PC-3 (cell line): ENCODE measurements at regions not wholly inside any gene's neighbourhood (a gene's known extent, or its start where the extent isn't known, plus 50 kb on each side); places are given as distances from the start of the nearest gene placed in this dataset.

ENCODE experiments used
- ATAC-seq: fragments of 200-7000 bp; cut with Tn5 transposase; 2 replicates; pipeline ENCODE4 v1.9.1; 2020; ENCODE audit warnings: mild to moderate bottlenecking, moderate library complexity
- BruUV-seq: library from RNA; stranded (reverse); fragments of 400-500 nt; replicated peaks from 2 replicates; lab custom pipeline; 2021; lab: Mats Ljungman, UMichigan
- CTCF ChIA-PET: fragments of 300-600 bp; sonication (Branson Sonifier 250); formaldehyde crosslinking; loops from one replicate; lab custom pipeline; 2022; ENCODE audit warnings: antibody characterized with exemption; lab: Charles Lee
- POLR2A ChIA-PET: fragments of 300-600 bp; sonication (Branson Sonifier 250); formaldehyde crosslinking; loops from one replicate; lab custom pipeline; 2022; ENCODE audit warnings: antibody characterized with exemption; ENCODE audit not compliant: unreplicated experiment; lab: Charles Lee
- DNase-seq: peaks from one replicate; pipeline ENCODE4 v3.0.0-alpha.2; 2015
- H2AFZ ChIP-seq: fragments of 300-600 bp; sonication (generic); 2 replicates; pipeline ENCODE4 v1.6.0; 2016; ENCODE audit warnings: antibody characterized with exemption, low read length
- H3F3A ChIP-seq: fragments of 300-600 bp; sonication (generic); one replicate; pipeline ENCODE4 v1.6.0; 2017; ENCODE audit warnings: antibody characterized with exemption, low read length, control low read depth, mild to moderate bottlenecking; ENCODE audit not compliant: unreplicated experiment
- H3K27ac ChIP-seq: fragments of 300-600 bp; sonication (generic); 2 replicates; pipeline ENCODE4 v1.5.1; 2016; ENCODE audit warnings: mild to moderate bottlenecking, low read length
- H3K27me3 ChIP-seq: fragments of 300-600 bp; sonication (generic); 2 replicates; pipeline ENCODE4 v1.6.1; 2016; ENCODE audit warnings: low read length, mixed read lengths
- H3K36me3 ChIP-seq: fragments of 300-600 bp; sonication (generic); 2 replicates; pipeline ENCODE4 v1.6.1; 2016; ENCODE audit warnings: low read depth, mixed run types, low read length, mixed read lengths
- H3K4me1 ChIP-seq: fragments of 300-600 bp; sonication (generic); 2 replicates; pipeline ENCODE4 v1.5.1; 2016; ENCODE audit warnings: low read length; ENCODE audit not compliant: insufficient read depth
- H3K4me2 ChIP-seq: fragments of 300-600 bp; sonication (generic); 2 replicates; pipeline ENCODE4 v1.6.0; 2016; ENCODE audit warnings: low read length
- H3K4me3 ChIP-seq: fragments of 300-600 bp; sonication (generic); 2 replicates; pipeline ENCODE4 v1.5.1; 2016; ENCODE audit warnings: mild to moderate bottlenecking, low read length, mixed read lengths
- H3K79me2 ChIP-seq: fragments of 300-600 bp; sonication (generic); 2 replicates; pipeline ENCODE4 v1.6.1; 2017; ENCODE audit warnings: low read length, mixed read lengths
- H3K9ac ChIP-seq: fragments of 300-600 bp; sonication (generic); 2 replicates; pipeline ENCODE4 v1.6.0; 2016; ENCODE audit warnings: mild to moderate bottlenecking, low read length
- H3K9me2 ChIP-seq: fragments of 300-600 bp; sonication (generic); replicated peaks from 2 replicates; pipeline ENCODE4 v1.6.1; 2016; ENCODE audit warnings: mixed run types, low read length, mixed read lengths
- H3K9me3 ChIP-seq: fragments of 300-600 bp; sonication (generic); 2 replicates; pipeline ENCODE4 v1.6.1; 2016; ENCODE audit warnings: low read length, mixed read lengths
- H4K20me1 ChIP-seq: fragments of 300-600 bp; sonication (generic); 2 replicates; pipeline ENCODE4 v1.6.1; 2016; ENCODE audit warnings: low read length, mixed read lengths
- EZH2 ChIP-seq: fragments of 300-600 bp; sonication (generic); IDR thresholded peaks from one replicate; pipeline ENCODE4 v1.6.1; 2017; ENCODE audit warnings: antibody characterized with exemption, mild to moderate bottlenecking, low read length; ENCODE audit not compliant: unreplicated experiment
- EZH2phosphoT487 ChIP-seq: fragments of 300-600 bp; sonication (generic); IDR thresholded peaks from 2 replicates; pipeline ENCODE4 v1.6.1; 2018; ENCODE audit warnings: mild to moderate bottlenecking, antibody characterized with exemption, low read length, borderline replicate concordance
- intact Hi-C: fragments of 100-400 bp; cut with micrococcal nuclease; formaldehyde crosslinking; loops from 2 replicates; pipeline ENCODE4 v1.9.0; 2023
- TF ChIP-seq, protein P1 (sequence below): fragments of 300-600 bp; sonication (generic); conservative IDR thresholded peaks from 2 replicates; pipeline ENCODE4 v1.5.1; 2017; ENCODE audit warnings: antibody characterized with exemption, low read depth, mild to moderate bottlenecking, low read length

DNA sequence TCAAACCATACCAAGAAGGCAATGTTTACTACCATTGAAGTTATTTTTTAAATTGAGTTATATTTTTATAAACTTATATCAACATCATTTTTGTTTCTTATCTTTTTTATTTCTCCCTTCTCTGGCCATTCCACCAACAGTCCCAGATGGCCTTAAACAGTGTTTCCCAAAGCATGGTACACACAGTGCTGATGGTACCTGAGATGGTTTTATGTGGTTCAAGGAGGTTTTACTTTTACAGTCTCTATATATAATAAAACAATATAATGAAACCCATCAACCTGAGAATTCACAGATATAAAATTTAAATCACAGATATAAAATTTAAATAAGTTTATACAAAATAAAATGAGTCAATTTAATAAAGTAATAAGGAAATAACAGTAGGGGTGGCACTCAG, 65.1 kb upstream of the MSTN start:
- no peaks in the 10 kb centered on the region for H3F3A ChIP-seq
- ATAC-seq, result no peak
- H3K9ac ChIP-seq, result no peak overlapping the region
- intact Hi-C loops, result no loop called here
- H3K36me3 ChIP-seq, result no peaks in the 10 kb centered on the region
- no TSS peak for BruUV-seq
- no peaks in the 10 kb centered on the region for H3K79me2 ChIP-seq
- H3K4me1 ChIP-seq, result no peaks in the 10 kb centered on the region
- H3K27ac ChIP-seq, result no peak overlapping the region
- H4K20me1 ChIP-seq, result no peaks in the 10 kb centered on the region
- DNase-seq, result no peak
- H3K4me2 ChIP-seq, result no peak overlapping the region
- no peaks in the 10 kb centered on the region for H3K9me2 ChIP-seq
- no peak overlapping the region for H3K4me3 ChIP-seq
- H3K27me3 ChIP-seq, result no peaks in the 10 kb centered on the region
- no peak overlapping the region for H2AFZ ChIP-seq
- ChIA-PET CTCF (no interaction called here), POLR2A (interaction anchor here (0.6 kb wide), 1 partner anchor 404 kb away, joined by 4 read pairs; no protein-coding TSS in a partner anchor)
- TF ChIP-seq EZH2 (no peak), EZH2phosphoT487 (no peak)
- TF ChIP-seq, protein P1, sequence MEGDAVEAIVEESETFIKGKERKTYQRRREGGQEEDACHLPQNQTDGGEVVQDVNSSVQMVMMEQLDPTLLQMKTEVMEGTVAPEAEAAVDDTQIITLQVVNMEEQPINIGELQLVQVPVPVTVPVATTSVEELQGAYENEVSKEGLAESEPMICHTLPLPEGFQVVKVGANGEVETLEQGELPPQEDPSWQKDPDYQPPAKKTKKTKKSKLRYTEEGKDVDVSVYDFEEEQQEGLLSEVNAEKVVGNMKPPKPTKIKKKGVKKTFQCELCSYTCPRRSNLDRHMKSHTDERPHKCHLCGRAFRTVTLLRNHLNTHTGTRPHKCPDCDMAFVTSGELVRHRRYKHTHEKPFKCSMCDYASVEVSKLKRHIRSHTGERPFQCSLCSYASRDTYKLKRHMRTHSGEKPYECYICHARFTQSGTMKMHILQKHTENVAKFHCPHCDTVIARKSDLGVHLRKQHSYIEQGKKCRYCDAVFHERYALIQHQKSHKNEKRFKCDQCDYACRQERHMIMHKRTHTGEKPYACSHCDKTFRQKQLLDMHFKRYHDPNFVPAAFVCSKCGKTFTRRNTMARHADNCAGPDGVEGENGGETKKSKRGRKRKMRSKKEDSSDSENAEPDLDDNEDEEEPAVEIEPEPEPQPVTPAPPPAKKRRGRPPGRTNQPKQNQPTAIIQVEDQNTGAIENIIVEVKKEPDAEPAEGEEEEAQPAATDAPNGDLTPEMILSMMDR, result no peak
- H3K9me3 ChIP-seq, result no peaks in the 10 kb centered on the region

DNA sequence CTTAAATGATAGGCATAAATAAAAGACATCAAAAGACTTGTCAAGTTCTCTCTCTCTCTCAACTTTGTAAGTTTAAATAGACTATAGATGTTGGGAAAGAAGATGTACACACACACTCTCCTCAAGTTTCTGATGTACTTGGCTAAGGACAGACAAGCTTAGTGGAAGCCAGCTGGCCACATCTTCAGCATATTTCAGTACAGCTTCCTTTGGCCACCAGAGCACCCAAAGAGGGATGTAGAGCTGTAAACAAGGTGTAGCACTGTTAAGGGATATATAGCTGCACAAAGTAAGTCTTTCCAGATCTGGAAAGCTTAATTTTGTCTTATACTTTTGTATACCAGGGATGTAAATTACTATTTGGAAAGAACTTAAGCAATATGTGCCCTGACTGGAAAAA, 64.3 kb upstream of the MSTN start:
- Histone ChIP-seq H3K9me3 (no peaks in the 10 kb centered on the region), H3K79me2 (no peaks in the 10 kb centered on the region), H3K4me2 (no peak overlapping the region), H3K4me1 (no peaks in the 10 kb centered on the region), H3F3A (no peaks in the 10 kb centered on the region), H3K27me3 (no peaks in the 10 kb centered on the region), H3K36me3 (no peaks in the 10 kb centered on the region), H3K9me2 (no peaks in the 10 kb centered on the region), H2AFZ (no peak overlapping the region), H3K27ac (no peak overlapping the region), H3K9ac (no peak overlapping the region), H3K4me3 (no peak overlapping the region), H4K20me1 (no peaks in the 10 kb centered on the region)
- DNase-seq, result no peak
- POLR2A ChIA-PET, result no interaction called here
- TF ChIP-seq, protein P1, result no peak
- no peak for TF ChIP-seq EZH2
- no peak for TF ChIP-seq EZH2phosphoT487
- no peak for ATAC-seq
- no TSS peak for BruUV-seq
- CTCF ChIA-PET, result no interaction called here
- intact Hi-C loops, result no loop called here

GRCh38 chr2:190123956-190124355, 61.4 kb upstream of the MSTN start:
- no peak overlapping the region for H2AFZ ChIP-seq
- CTCF ChIA-PET, result no interaction called here

More at GRCh38 chr2:190123956-190124355, 61.4 kb upstream of the MSTN start:
- H3K9me2 ChIP-seq, result no peaks in the 10 kb centered on the region
- H3K4me3 ChIP-seq, result no peak overlapping the region
- H3K9ac ChIP-seq, result no peak overlapping the region
- no peaks in the 10 kb centered on the region for H4K20me1 ChIP-seq
- no peak overlapping the region for H3K4me2 ChIP-seq
- H3K27me3 ChIP-seq, result no peaks in the 10 kb centered on the region
- peak; percentile 16 for DNase-seq
- BruUV-seq, result no TSS peak
- H3K36me3 ChIP-seq, result no peaks in the 10 kb centered on the region
- TF ChIP-seq EZH2phosphoT487, result no peak
- no peak for TF ChIP-seq EZH2
- TF ChIP-seq, protein P1, result no peak
- H3K79me2 ChIP-seq, result no peaks in the 10 kb centered on the region
- intact Hi-C loops, result no loop called here
- no peak overlapping the region for H3K27ac ChIP-seq
- H3K4me1 ChIP-seq, result no peaks in the 10 kb centered on the region
- POLR2A ChIA-PET, result no interaction called here
- H3F3A ChIP-seq, result no peaks in the 10 kb centered on the region
- no peaks in the 10 kb centered on the region for H3K9me3 ChIP-seq
- no peak for ATAC-seq
